ENCODE measurements at regions not wholly inside any gene's neighbourhood (a gene's known extent, or its start where the extent isn't known, plus 50 kb on each side); places are given as distances from the start of the nearest gene placed in this dataset.

- TF ChIP-seq, protein P1, sequence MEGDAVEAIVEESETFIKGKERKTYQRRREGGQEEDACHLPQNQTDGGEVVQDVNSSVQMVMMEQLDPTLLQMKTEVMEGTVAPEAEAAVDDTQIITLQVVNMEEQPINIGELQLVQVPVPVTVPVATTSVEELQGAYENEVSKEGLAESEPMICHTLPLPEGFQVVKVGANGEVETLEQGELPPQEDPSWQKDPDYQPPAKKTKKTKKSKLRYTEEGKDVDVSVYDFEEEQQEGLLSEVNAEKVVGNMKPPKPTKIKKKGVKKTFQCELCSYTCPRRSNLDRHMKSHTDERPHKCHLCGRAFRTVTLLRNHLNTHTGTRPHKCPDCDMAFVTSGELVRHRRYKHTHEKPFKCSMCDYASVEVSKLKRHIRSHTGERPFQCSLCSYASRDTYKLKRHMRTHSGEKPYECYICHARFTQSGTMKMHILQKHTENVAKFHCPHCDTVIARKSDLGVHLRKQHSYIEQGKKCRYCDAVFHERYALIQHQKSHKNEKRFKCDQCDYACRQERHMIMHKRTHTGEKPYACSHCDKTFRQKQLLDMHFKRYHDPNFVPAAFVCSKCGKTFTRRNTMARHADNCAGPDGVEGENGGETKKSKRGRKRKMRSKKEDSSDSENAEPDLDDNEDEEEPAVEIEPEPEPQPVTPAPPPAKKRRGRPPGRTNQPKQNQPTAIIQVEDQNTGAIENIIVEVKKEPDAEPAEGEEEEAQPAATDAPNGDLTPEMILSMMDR (IDR thresholded peaks at IDR 0.05) = no peak
- TF ChIP-seq POLR2A (IDR thresholded peaks at IDR 0.05) = no peak
- TF ChIP-seq POLR2AphosphoS5 (IDR thresholded peaks at IDR 0.05) = no peak
Observed at GRCh38 chr2:5315512-5315911, 376.7 kb upstream of the SOX11 start.

Measured in breast epithelium (tissue), 3 donors.